HG02642 (cell line): ENCODE measurements at regions not wholly inside any gene's neighbourhood (a gene's known extent, or its start where the extent isn't known, plus 50 kb on each side); places are given as distances from the start of the nearest gene placed in this dataset.

Experiments used
- ATAC-seq: cut with Tn5 transposase; IDR thresholded peaks from one replicate; pipeline ENCODE4 v1.9.1; 2021; ENCODE audit warnings: mild to moderate bottlenecking; ENCODE audit not compliant: unreplicated experiment, poor library complexity

GRCh38 chr10:121065330-121065729, 214.2 kb downstream of the WDR11 start:
- ATAC-seq, result no peak

DNA sequence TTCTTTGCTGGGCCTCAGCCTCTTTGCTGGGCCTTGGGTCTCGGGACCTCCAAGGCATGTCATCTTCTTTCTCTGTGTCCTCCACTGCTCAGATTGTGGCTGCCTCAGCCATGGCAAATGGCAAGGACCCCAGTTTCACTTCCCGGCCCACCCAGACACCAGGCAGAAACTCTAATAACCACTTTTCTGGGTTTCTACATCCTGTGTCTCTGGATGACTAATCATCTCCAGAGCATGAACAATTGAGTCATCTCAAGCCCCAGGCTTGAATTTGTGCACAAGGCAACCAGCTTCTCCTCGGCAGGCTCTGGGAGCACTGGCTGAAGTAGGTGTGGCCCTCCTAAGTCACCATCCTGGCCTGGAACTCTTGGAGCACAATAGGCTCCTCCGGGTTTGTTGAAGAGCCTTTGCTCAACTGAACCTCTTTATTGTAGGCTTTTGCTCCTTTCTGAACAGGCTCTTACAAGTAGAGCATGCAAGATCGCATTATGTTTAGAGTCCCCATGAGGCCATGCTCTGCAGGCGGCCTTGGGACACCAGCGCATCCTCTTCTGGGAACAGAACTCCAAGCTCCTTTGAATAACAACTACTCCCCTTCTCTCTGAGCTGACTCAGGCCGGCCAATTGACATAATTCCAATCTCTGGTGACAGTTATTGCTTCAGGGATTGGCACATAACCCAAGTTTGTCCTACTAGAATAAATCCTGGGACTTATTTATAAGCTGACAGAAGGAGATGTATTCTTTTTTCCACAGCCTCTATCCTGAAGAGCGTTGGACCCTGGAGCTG, 218.1 kb downstream of the WDR11 start:
- peak; percentile 82 for ATAC-seq

DNA sequence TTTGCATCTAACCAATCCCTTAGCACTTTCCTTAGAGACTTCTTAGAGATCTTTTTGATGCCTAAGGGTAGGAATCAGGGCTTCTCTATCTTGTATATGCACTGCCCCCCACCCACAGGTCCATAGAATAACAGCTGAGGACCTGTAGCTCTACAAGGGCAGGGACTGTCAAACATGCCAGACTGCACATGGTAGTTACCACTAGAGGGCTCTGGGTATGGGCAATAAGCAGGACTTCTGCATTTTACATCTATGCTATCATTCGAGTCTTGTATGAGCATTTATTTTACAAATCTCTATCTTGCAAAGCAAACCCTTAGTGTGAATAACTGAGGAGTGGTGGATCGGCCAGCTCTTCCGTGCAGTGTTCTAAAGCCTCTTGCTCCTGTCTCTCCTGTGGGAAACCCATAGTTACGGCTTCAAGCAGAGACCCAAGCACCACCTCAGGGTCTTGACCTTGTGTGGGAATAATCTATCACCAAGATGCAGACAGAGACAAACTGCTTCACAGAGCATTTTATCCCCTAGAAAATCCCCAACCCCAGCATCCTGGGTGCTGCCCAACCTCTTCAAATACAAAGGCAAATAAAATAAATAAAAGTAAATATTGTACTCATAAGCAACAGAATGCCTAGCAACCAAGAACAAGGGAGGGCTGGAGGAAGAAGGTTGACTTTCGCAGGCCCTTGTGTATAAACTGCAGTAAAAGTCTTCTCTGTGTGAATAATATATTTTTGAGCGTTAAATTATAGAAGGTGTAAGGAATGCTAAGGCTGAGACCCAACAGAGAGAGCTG, 219.3 kb downstream of the WDR11 start:
- no peak for ATAC-seq

- ATAC-seq, result no peak
Measured at GRCh38 chr10:121071901-121072300, 220.7 kb downstream of the WDR11 start.

- no peak for ATAC-seq
Measured at GRCh38 chr10:121073728-121074127, 222.6 kb downstream of the WDR11 start.

- ATAC-seq, result no peak
Measured at GRCh38 chr10:121076776-121077715, 225.9 kb downstream of the WDR11 start.

DNA sequence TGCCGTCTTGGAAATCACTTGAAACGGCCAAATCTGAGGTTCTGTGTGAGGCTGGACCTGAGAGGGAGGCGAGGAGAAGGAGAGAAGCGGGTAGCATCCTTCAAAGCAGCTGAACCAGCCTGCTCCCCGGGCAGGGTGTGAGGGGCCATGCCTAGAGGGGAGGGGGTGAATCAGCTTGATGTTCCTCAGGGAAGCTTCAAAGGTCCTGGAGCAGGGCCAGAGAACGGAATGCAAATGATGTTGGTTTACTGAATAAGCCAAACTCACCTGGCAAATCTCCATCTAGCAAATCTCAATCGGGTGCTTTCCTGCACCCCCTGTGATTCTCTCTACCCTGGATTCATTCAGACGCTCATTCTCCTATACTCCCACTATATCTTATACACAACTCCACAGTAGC, 226.9 kb downstream of the WDR11 start:
- no peak for ATAC-seq

DNA sequence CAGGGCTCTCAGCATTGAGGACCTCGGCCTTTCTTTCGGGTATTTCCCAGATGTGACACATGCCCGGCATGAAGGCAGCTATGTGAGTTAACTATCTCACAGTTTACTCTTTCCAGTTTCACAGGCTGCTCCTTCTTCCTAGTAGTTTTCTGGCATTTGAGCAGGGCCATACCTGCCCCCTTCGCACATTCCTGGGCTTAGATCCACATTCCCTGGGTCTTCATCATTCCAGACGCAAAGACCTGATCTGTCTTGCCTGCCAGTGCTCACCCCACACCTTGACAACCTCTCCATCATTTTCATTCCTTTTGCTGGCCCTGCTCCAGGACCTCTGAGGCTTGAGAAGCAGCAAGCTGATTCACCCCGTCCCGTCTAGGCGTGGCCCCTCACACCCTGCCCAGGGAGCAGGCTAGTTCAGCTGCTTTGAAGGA, 227.5 kb downstream of the WDR11 start:
- no peak for ATAC-seq

DNA sequence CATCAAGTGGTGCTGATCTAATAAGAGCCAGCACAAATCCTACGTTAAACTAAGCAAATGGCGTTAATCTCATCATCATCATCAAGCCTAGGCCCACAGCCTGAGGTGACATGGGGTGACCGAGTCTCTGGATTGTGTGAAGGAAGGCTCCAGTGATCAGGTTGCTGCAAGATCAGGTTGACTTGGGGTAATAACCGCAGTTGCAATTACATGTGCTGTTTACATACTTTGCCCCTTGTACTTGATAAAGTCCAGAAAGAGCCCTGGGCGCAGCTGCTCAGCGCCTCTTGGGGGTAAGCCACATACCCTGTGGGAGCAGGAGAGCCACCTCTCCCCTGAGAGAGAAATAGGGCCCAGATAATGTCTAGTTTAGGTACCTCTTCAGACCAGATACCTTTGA, 228.1 kb downstream of the WDR11 start:
- no peak for ATAC-seq

DNA sequence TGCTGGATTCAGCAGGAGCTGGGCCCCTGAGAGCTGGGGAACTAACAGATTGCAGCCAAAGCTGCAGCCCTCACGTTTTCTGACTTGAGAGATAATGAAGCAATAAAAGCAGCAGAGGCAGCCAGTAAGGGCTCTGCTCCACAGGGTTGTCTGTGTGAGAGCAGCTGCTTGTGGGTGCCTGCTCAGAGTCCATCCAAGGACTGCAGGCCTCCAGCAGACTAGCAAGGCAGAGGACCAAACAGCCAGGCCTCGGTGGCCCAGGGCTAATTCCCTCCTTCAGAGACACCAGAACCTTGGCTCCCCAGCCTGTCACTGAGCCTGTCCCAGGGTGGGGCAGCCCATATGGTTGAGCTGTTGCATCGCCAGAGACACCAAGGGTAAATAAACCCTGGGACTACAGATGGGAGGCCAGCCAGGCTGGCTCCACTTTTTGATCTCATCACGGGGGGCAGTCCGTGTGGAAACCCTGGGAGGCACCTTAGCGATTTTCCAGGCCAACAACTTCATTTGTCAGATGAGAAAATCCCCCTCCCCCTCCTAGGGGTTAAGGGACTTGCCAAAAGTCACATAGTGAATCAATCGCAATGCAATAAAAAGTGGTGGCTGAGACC, 229.2 kb downstream of the WDR11 start:
- no peak for ATAC-seq

DNA sequence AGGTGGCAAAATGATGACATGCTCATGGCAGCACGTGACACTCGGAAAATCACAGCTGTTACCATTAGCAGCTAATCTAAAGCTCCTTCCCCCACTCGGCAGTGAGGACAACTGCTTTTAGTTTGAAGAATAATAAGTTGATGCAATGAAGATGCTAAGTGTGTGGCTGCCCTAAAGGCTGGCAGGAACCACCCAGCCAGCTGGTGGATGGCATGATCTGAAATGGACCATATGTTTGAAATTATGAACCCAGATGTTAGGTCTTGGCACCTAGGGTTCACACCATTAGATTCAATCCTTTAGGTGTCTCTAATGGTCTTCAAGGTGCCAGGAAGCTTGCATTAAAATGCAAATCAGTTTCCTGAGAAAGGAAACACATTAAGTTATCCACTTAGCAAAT, 230.1 kb downstream of the WDR11 start:
- ATAC-seq, result no peak

GRCh38 chr10:121082984-121083383, 231.8 kb downstream of the WDR11 start:
- ATAC-seq, result no peak

DNA sequence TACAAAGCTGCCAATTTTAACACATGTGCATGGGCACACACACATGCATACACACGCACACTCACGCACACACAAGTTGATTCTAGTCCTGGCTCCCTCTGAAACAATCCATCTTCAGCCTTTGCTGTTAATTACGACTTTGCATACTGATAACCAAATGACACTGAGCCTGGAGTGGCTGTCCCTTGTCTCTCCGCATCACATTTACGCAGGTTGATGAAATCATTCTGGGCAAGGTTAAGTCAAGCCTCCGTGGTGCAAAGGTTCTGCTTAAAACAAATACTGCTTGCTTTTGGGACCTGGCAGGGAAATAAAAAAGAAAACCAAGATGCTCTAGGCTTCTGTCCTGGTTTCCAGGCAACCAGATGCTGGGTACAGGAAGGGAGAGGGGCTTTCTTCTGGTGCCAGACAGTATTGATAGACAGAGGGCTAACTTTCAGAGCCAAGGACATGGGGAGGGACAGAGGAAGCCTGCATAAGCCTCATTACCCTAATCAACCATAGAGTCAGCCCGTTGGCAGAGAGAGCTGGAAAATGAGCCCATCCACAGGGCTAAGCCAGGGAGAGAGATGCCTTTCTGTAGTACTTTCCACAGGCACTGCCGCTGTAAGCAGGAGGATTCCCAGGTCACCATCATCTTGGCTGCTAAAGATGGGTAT, 233.0 kb downstream of the WDR11 start:
- ATAC-seq, result no peak

GRCh38 chr10:121084675-121085070, 233.5 kb downstream of the WDR11 start:
- ATAC-seq, result no peak

GRCh38 chr10:121085367-121085766, 234.2 kb downstream of the WDR11 start:
- no peak for ATAC-seq

GRCh38 chr10:121087129-121087528, 236.0 kb downstream of the WDR11 start:
- ATAC-seq, result no peak

DNA sequence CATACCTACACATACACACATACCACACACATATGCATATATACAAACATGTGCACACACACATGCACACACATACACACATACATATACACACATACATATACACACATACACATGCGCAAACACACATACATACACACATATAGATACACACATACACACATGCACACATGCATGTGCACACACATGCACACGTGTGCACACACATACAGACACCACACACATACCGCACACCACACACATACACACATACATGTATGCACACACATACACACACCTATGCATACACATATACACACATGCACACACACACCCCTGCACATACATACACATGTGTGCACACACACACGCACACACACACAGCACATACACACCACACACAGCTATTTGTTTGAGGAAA, 236.5 kb downstream of the WDR11 start:
- no peak for ATAC-seq

- ATAC-seq, result no peak
Measured at GRCh38 chr10:121088524-121088923, 237.4 kb downstream of the WDR11 start.

DNA sequence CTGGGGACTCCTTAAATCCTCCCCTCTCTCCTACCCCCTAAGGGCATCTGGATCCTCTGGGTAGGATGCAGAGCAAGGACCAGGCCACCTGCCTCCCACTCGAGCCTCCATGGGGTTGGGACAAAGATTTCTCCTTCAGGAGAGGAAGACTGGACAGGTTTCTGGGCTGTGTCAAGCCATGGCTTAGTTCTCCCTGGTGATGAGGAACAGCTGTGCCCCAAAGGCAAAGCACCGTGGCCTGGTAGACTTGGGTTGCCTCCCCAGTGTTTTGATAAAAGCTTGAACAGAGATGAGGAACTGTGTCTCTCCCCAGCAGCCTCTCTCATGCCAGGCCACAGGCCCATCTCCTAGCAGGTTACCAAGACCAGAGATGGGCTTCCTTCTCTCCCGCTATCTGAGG, 238.3 kb downstream of the WDR11 start:
- ATAC-seq, result no peak
